22Rv1 (cell line): ENCODE measurements at regions not wholly inside any gene's neighbourhood (a gene's known extent, or its start where the extent isn't known, plus 50 kb on each side); places are given as distances from the start of the nearest gene placed in this dataset.

ENCODE experiments used
- H3K27ac ChIP-seq: fragments of 450-650 bp; 2 replicates; pipeline ENCODE4 v1.5.1; 2017
- ZFX ChIP-seq: fragments of 450-650 bp; IDR thresholded peaks from 2 replicates; pipeline ENCODE4 v1.6.1; 2017; ENCODE audit warnings: antibody characterized with exemption, borderline replicate concordance
- TF ChIP-seq, protein P1 (sequence below): fragments of 450-650 bp; IDR thresholded peaks from 2 replicates; pipeline ENCODE4 v1.5.1; 2017; ENCODE audit warnings: mild to moderate bottlenecking

DNA sequence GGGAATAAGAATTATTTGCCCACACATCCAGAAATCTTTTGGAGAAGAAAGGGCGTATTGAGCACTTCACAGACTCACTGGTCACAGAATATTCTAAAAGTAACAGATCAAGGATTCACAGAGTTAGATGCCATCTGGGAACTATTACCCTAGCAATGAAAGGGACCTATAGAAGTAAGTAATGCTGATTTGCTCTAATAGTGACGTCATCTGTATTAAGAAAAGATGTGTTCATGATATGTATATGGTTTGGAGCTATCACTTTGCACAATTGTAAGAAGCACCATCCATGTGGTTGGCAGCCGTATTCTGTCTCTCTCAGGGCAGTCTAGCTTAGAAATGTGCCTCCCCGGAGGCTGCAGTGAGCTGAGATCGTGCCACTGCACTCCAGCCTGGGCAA lies 52.8 kb upstream of the SV2C start:
- no peak overlapping the region for H3K27ac ChIP-seq
- TF ChIP-seq ZFX = no peak
- TF ChIP-seq, protein P1, sequence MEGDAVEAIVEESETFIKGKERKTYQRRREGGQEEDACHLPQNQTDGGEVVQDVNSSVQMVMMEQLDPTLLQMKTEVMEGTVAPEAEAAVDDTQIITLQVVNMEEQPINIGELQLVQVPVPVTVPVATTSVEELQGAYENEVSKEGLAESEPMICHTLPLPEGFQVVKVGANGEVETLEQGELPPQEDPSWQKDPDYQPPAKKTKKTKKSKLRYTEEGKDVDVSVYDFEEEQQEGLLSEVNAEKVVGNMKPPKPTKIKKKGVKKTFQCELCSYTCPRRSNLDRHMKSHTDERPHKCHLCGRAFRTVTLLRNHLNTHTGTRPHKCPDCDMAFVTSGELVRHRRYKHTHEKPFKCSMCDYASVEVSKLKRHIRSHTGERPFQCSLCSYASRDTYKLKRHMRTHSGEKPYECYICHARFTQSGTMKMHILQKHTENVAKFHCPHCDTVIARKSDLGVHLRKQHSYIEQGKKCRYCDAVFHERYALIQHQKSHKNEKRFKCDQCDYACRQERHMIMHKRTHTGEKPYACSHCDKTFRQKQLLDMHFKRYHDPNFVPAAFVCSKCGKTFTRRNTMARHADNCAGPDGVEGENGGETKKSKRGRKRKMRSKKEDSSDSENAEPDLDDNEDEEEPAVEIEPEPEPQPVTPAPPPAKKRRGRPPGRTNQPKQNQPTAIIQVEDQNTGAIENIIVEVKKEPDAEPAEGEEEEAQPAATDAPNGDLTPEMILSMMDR = no peak

DNA sequence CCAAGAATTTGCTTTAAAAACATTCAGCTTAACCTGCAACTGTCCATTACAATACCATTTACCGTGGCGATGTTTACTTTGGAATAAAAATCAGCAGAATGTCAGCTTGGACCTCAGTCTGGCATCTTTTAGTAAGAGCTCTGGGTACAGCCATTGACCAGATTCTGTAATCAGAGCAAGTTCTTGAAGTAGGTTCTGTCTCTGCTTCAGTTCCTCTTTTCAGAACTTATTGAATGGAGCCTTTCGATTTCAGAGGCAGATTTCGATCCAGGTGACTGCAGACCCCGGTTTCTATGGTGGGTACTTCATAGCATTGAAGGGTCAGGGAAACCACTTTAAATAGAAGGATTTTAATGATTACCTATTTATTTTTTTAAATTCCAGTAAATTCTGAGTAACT lies 53.4 kb upstream of the SV2C start:
- no peak overlapping the region for H3K27ac ChIP-seq
- no peak for TF ChIP-seq ZFX
- TF ChIP-seq, protein P1 = no peak

DNA sequence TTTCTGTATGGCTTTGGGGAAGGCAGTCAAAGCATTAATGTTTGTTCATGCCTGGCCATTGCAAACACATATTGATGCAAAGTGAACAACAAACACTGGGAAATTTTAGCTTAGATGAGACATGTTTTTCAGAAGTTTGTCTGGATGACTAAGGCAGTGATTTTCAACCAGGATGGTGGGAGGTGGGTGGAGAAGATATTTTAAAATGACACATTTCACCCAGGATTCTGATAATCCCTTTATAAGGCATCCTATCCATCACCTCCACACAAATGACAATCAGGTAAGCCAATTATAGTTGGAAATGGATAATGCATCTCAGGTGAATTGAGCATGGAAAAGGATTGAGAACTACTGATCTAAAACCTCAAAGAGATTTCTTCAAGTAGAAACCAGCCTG lies 57.4 kb upstream of the SV2C start:
- H3K27ac ChIP-seq = no peak overlapping the region
- no peak for TF ChIP-seq ZFX
- TF ChIP-seq, protein P1 = no peak

DNA sequence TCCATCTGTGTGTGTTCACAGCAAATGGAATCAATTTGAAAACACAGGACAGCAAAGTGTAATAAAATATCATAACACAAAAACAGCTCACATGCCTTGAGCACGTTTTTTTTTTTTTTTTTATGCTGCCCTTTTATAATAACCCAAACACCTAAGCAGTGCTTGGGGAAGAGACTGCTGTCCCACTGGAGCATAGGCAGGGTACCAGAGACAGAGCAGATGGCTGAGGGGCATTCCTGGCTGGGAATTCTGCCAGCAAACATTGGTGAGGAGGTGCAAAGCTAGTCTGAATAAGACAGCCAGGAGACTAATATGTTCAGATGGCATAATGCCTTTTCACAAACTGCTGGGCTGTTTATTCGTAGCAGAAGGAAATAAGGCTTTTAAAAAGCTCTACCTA lies 58.1 kb upstream of the SV2C start:
- TF ChIP-seq, protein P1 = no peak
- no peak for TF ChIP-seq ZFX
- H3K27ac ChIP-seq = no peak overlapping the region

DNA sequence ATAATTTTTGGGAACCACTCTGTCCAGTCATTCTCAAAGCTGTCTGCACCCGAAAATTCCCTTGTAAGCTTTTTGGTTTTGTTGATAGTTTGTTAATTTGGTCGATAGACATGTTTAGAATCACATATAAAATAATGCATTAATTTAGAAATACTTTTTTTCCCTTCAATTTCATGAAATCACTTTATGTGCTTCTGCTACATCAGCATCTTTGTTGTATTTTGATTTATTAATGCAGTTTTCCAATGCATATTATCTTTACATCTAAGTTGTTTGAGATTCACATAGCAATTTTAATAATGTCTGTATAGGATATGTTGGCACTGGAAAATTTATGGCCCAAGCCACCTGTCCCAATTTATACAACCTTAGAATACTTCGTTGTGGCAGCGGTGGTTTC lies 60.6 kb upstream of the SV2C start:
- H3K27ac ChIP-seq = no peak overlapping the region
- TF ChIP-seq, protein P1 = no peak
- no peak for TF ChIP-seq ZFX

DNA sequence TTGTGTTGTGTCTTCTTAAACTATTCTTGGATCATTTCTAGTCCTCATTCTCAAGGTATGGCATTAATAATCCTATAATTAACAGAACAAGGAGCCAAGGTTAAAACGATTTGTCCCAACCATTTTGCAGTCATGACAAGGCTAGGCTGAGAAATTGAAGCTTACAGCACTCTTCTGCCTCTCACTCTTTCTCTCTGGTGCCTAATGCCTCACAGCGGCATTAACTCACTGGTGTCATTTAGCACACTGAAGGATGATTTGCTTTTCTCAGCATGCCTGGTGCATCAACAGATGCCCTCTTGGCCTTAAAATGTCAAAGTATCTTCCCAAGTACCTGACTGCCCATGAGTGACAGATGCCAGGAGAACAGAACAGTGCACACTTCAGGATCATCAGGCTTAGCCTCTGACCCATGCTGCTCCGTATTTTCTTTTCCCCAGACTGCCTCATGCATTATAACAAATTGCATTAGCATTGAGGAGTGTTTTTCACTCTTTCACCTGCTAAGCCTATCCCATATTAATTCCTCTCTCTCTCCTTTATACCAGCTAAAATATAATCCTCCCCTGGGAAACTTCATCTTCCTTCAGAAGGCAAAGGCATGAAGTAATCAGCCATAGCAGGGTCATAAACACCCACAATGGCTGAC lies 61.1 kb upstream of the SV2C start:
- H3K27ac ChIP-seq = no peak overlapping the region
- TF ChIP-seq, protein P1 = no peak
- no peak for TF ChIP-seq ZFX

DNA sequence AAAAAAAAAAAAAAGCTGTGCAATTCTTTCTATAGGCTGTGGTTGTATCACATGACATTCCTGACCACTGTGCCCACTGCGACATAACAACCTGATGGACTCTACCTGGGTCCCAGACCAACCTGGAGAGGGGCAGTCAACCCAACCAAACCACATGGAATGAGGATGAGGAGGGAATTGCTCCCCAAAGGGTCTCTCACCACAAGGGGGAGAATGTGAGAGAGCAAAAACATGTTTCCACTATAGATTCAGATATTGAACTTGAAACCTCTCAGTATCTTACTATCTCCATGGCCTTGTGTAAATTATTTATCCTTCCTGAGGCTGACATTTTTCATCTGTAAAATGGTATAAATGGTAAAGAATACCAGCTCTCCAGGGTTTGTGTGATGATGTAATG lies 66.9 kb upstream of the SV2C start:
- H3K27ac ChIP-seq = no peak overlapping the region
- TF ChIP-seq ZFX = no peak
- TF ChIP-seq, protein P1 = no peak
